MCF 10A (cell line): ENCODE measurements at regions not wholly inside any gene's neighbourhood (a gene's known extent, or its start where the extent isn't known, plus 50 kb on each side); places are given as distances from the start of the nearest gene placed in this dataset.

Source experiments
- BruUV-seq: library from RNA; stranded (reverse); fragments of 400-500 nt; replicated peaks from 2 replicates; lab custom pipeline; 2021; lab: Mats Ljungman, UMichigan
- CTCF ChIA-PET: fragments of 300-600 bp; sonication (Branson Sonifier 250); formaldehyde crosslinking; extraction: SDS; loops from one replicate; lab custom pipeline; 2021; ENCODE audit warnings: antibody characterized with exemption, inconsistent platforms; lab: Yijun Ruan, JAX
- POLR2A ChIA-PET: fragments of 300-600, 350-650 bp; sonication (Branson Sonifier 250); formaldehyde crosslinking; extraction: SDS; loops from one replicate; lab custom pipeline; 2020; ENCODE audit warnings: antibody characterized with exemption, inconsistent platforms; lab: Yijun Ruan, JAX
- DNase-seq: peaks from one replicate; pipeline ENCODE4 v3.0.0-alpha.2; 2018; ENCODE audit not compliant: unreplicated experiment
- H3K27ac Mint-ChIP-seq: one replicate; pipeline ENCODE4 v1.8.0; 2022; ENCODE audit warnings: mild to moderate bottlenecking, low read depth, mixed read lengths; ENCODE audit not compliant: unreplicated experiment
- H3K27me3 Mint-ChIP-seq: one replicate; pipeline ENCODE4 v1.8.0; 2022; ENCODE audit warnings: mixed read lengths; ENCODE audit not compliant: insufficient read depth, unreplicated experiment
- H3K36me3 Mint-ChIP-seq: one replicate; pipeline ENCODE4 v1.8.0; 2022; ENCODE audit warnings: mild to moderate bottlenecking, moderate library complexity, mixed read lengths; ENCODE audit not compliant: insufficient read depth, unreplicated experiment
- H3K4me1 Mint-ChIP-seq: one replicate; pipeline ENCODE4 v1.8.0; 2022; ENCODE audit warnings: mixed read lengths; ENCODE audit not compliant: insufficient read depth, unreplicated experiment
- H3K4me3 Mint-ChIP-seq: one replicate; pipeline ENCODE4 v1.8.0; 2022; ENCODE audit warnings: mild to moderate bottlenecking, moderate library complexity, mixed read lengths; ENCODE audit not compliant: unreplicated experiment
- H3K9me3 Mint-ChIP-seq: one replicate; pipeline ENCODE4 v1.8.0; 2022; ENCODE audit warnings: mixed read lengths; ENCODE audit not compliant: unreplicated experiment
- CTCF ChIP-seq: fragments of 200-600 bp; IDR thresholded peaks from one replicate; pipeline ENCODE4 v1.8.0; 2022; ENCODE audit warnings: antibody characterized with exemption, mild to moderate bottlenecking; ENCODE audit not compliant: unreplicated experiment
- intact Hi-C: fragments of 100-400 bp; cut with micrococcal nuclease; formaldehyde crosslinking; loops from 2 replicates; pipeline ENCODE4 v1.14.1; 2022

- no peak overlapping the region for H3K4me3 Mint-ChIP-seq
- no peak for DNase-seq
- intact Hi-C loops: loop anchor here (1.0 kb wide), 2 partner anchors 508 to 513 kb away; no protein-coding TSS in a partner anchor
- no peaks in the 10 kb centered on the region for H3K9me3 Mint-ChIP-seq
- H3K27ac Mint-ChIP-seq: no peak overlapping the region
- TF ChIP-seq CTCF: peak; percentile 68
- POLR2A ChIA-PET: interaction anchor here (0.5 to 0.6 kb wide), 2 partner anchors 319 to 833 kb away, joined by 3 to 5 read pairs; no protein-coding TSS in a partner anchor
- BruUV-seq: no TSS peak
- CTCF ChIA-PET: interaction anchor here (1.0 to 2.0 kb wide), 7 partner anchors 10 to 513 kb away, joined by 3 to 14 read pairs (median 5); no protein-coding TSS in a partner anchor
- no peaks in the 10 kb centered on the region for H3K27me3 Mint-ChIP-seq
- no peaks in the 10 kb centered on the region for H3K36me3 Mint-ChIP-seq
- H3K4me1 Mint-ChIP-seq: no peaks in the 10 kb centered on the region
Measured at GRCh38 chr11:42770444-42771065, 541.2 kb upstream of the API5 start.

- POLR2A ChIA-PET: interaction anchor here (1.6 kb wide), 1 partner anchor 12 kb away, joined by 5 read pairs; no protein-coding TSS in a partner anchor
- Mint-ChIP-seq H3K36me3 (no peaks in the 10 kb centered on the region), H3K9me3 (no peaks in the 10 kb centered on the region), H3K4me3 (no peak overlapping the region), H3K27ac (no peak overlapping the region), H3K27me3 (no peaks in the 10 kb centered on the region), H3K4me1 (no peaks in the 10 kb centered on the region)
- no peak for TF ChIP-seq CTCF
- intact Hi-C loops: no loop called here
- CTCF ChIA-PET: interaction anchor here (0.7 to 1.9 kb wide), 4 partner anchors 120 to 510 kb away, joined by 3 to 6 read pairs (median 4); no protein-coding TSS in a partner anchor
- BruUV-seq: no TSS peak
- no peak for DNase-seq
Measured at GRCh38 chr11:42772886-42773285, 538.9 kb upstream of the API5 start.

- Mint-ChIP-seq H3K4me3 (no peak overlapping the region), H3K9me3 (no peaks in the 10 kb centered on the region), H3K27ac (no peak overlapping the region), H3K4me1 (no peaks in the 10 kb centered on the region), H3K36me3 (no peaks in the 10 kb centered on the region), H3K27me3 (no peaks in the 10 kb centered on the region)
- no peak for DNase-seq
- POLR2A ChIA-PET: no interaction called here
- intact Hi-C loops: no loop called here
- CTCF ChIA-PET: interaction anchor here (1.9 kb wide), 1 partner anchor 509 kb away, joined by 6 read pairs; no protein-coding TSS in a partner anchor
- TF ChIP-seq CTCF: no peak
- no TSS peak for BruUV-seq
Measured at GRCh38 chr11:42773729-42774128, 538.1 kb upstream of the API5 start.

GRCh38 chr11:42774567-42774966 lies 537.2 kb upstream of the API5 start:
- POLR2A ChIA-PET: no interaction called here
- Mint-ChIP-seq H3K4me3 (no peak overlapping the region), H3K27ac (no peak overlapping the region), H3K9me3 (no peaks in the 10 kb centered on the region), H3K4me1 (no peaks in the 10 kb centered on the region), H3K36me3 (no peaks in the 10 kb centered on the region), H3K27me3 (no peaks in the 10 kb centered on the region)
- intact Hi-C loops: no loop called here
- CTCF ChIA-PET: no interaction called here
- no peak for TF ChIP-seq CTCF
- DNase-seq: no peak
- no TSS peak for BruUV-seq
